PC-3 (cell line): ENCODE measurements at regions not wholly inside any gene's neighbourhood (a gene's known extent, or its start where the extent isn't known, plus 50 kb on each side); places are given as distances from the start of the nearest gene placed in this dataset.

Source experiments
- ATAC-seq: fragments of 200-7000 bp; cut with Tn5 transposase; 2 replicates; pipeline ENCODE4 v1.9.1; 2020; ENCODE audit warnings: mild to moderate bottlenecking, moderate library complexity
- BruUV-seq: library from RNA; stranded (reverse); fragments of 400-500 nt; replicated peaks from 2 replicates; lab custom pipeline; 2021; lab: Mats Ljungman, UMichigan
- CTCF ChIA-PET: fragments of 300-600 bp; sonication (Branson Sonifier 250); formaldehyde crosslinking; loops from one replicate; lab custom pipeline; 2022; ENCODE audit warnings: antibody characterized with exemption; lab: Charles Lee
- POLR2A ChIA-PET: fragments of 300-600 bp; sonication (Branson Sonifier 250); formaldehyde crosslinking; loops from one replicate; lab custom pipeline; 2022; ENCODE audit warnings: antibody characterized with exemption; ENCODE audit not compliant: unreplicated experiment; lab: Charles Lee
- DNase-seq: peaks from one replicate; pipeline ENCODE4 v3.0.0-alpha.2; 2015
- H2AFZ ChIP-seq: fragments of 300-600 bp; sonication (generic); 2 replicates; pipeline ENCODE4 v1.6.0; 2016; ENCODE audit warnings: antibody characterized with exemption, low read length
- H3F3A ChIP-seq: fragments of 300-600 bp; sonication (generic); one replicate; pipeline ENCODE4 v1.6.0; 2017; ENCODE audit warnings: antibody characterized with exemption, low read length, control low read depth, mild to moderate bottlenecking; ENCODE audit not compliant: unreplicated experiment
- H3K27ac ChIP-seq: fragments of 300-600 bp; sonication (generic); 2 replicates; pipeline ENCODE4 v1.5.1; 2016; ENCODE audit warnings: mild to moderate bottlenecking, low read length
- H3K27me3 ChIP-seq: fragments of 300-600 bp; sonication (generic); 2 replicates; pipeline ENCODE4 v1.6.1; 2016; ENCODE audit warnings: low read length, mixed read lengths
- H3K36me3 ChIP-seq: fragments of 300-600 bp; sonication (generic); 2 replicates; pipeline ENCODE4 v1.6.1; 2016; ENCODE audit warnings: low read depth, mixed run types, low read length, mixed read lengths
- H3K4me1 ChIP-seq: fragments of 300-600 bp; sonication (generic); 2 replicates; pipeline ENCODE4 v1.5.1; 2016; ENCODE audit warnings: low read length; ENCODE audit not compliant: insufficient read depth
- H3K4me2 ChIP-seq: fragments of 300-600 bp; sonication (generic); 2 replicates; pipeline ENCODE4 v1.6.0; 2016; ENCODE audit warnings: low read length
- H3K4me3 ChIP-seq: fragments of 300-600 bp; sonication (generic); 2 replicates; pipeline ENCODE4 v1.5.1; 2016; ENCODE audit warnings: mild to moderate bottlenecking, low read length, mixed read lengths
- H3K79me2 ChIP-seq: fragments of 300-600 bp; sonication (generic); 2 replicates; pipeline ENCODE4 v1.6.1; 2017; ENCODE audit warnings: low read length, mixed read lengths
- H3K9ac ChIP-seq: fragments of 300-600 bp; sonication (generic); 2 replicates; pipeline ENCODE4 v1.6.0; 2016; ENCODE audit warnings: mild to moderate bottlenecking, low read length
- H3K9me2 ChIP-seq: fragments of 300-600 bp; sonication (generic); replicated peaks from 2 replicates; pipeline ENCODE4 v1.6.1; 2016; ENCODE audit warnings: mixed run types, low read length, mixed read lengths
- H3K9me3 ChIP-seq: fragments of 300-600 bp; sonication (generic); 2 replicates; pipeline ENCODE4 v1.6.1; 2016; ENCODE audit warnings: low read length, mixed read lengths
- H4K20me1 ChIP-seq: fragments of 300-600 bp; sonication (generic); 2 replicates; pipeline ENCODE4 v1.6.1; 2016; ENCODE audit warnings: low read length, mixed read lengths
- CTCF ChIP-seq: fragments of 300-600 bp; sonication (generic); conservative IDR thresholded peaks from 2 replicates; pipeline ENCODE4 v1.5.1; 2017; ENCODE audit warnings: antibody characterized with exemption, low read depth, mild to moderate bottlenecking, low read length
- EZH2 ChIP-seq: fragments of 300-600 bp; sonication (generic); IDR thresholded peaks from one replicate; pipeline ENCODE4 v1.6.1; 2017; ENCODE audit warnings: antibody characterized with exemption, mild to moderate bottlenecking, low read length; ENCODE audit not compliant: unreplicated experiment
- EZH2phosphoT487 ChIP-seq: fragments of 300-600 bp; sonication (generic); IDR thresholded peaks from 2 replicates; pipeline ENCODE4 v1.6.1; 2018; ENCODE audit warnings: mild to moderate bottlenecking, antibody characterized with exemption, low read length, borderline replicate concordance
- intact Hi-C: fragments of 100-400 bp; cut with micrococcal nuclease; formaldehyde crosslinking; loops from 2 replicates; pipeline ENCODE4 v1.9.0; 2023

- H3K27ac ChIP-seq, result peak overlapping the region; percentile 100
Measured at GRCh38 chr6:14271789-14272736, 154.5 kb downstream of the CD83 start.

GRCh38 chr6:14272737-14273085 is 155.1 kb downstream of the CD83 start:
- no TSS peak for BruUV-seq
- H2AFZ ChIP-seq, result no peak overlapping the region
- H3K4me1 ChIP-seq, result peaks cover 51% of the 10 kb centered on the region
- no peak for TF ChIP-seq EZH2phosphoT487
- no peak for TF ChIP-seq EZH2
- peaks cover 13% of the 10 kb centered on the region for H3K36me3 ChIP-seq
- H3K4me2 ChIP-seq, result no peak overlapping the region
- H3K9me3 ChIP-seq, result peaks cover 16% of the 10 kb centered on the region
- H3K27ac ChIP-seq, result peak overlapping the region; percentile 100
- H3F3A ChIP-seq, result peaks cover 12% of the 10 kb centered on the region
- peak overlapping the region; percentile 1; the same call in 1 of the 2 replicates for H3K4me3 ChIP-seq
- H3K9me2 ChIP-seq, result no peaks in the 10 kb centered on the region
- no peaks in the 10 kb centered on the region for H4K20me1 ChIP-seq
- CTCF ChIA-PET, result no interaction called here
- no peaks in the 10 kb centered on the region for H3K27me3 ChIP-seq
- peak overlapping the region; percentile 36; the same call in 1 of the 2 replicates for H3K9ac ChIP-seq
- POLR2A ChIA-PET, result no interaction called here
- ATAC-seq (no peak), DNase-seq (no peak)
- H3K79me2 ChIP-seq, result no peaks in the 10 kb centered on the region
- intact Hi-C loops, result loop anchor here (5.0 to 10.0 kb wide), 2 partner anchors 472 to 975 kb away; partner anchors contain the start of gene JARID2

More at GRCh38 chr6:14271789-14272736, 154.5 kb downstream of the CD83 start:
- Histone ChIP-seq H3K9ac (peak overlapping the region; percentile 93), H3F3A (peaks cover 12% of the 10 kb centered on the region), H3K4me2 (peak overlapping the region; percentile 77), H3K79me2 (no peaks in the 10 kb centered on the region), H3K9me2 (no peaks in the 10 kb centered on the region), H3K36me3 (peaks cover 13% of the 10 kb centered on the region), H3K4me3 (peak overlapping the region; percentile 44), H3K4me1 (peaks cover 47% of the 10 kb centered on the region), H4K20me1 (no peaks in the 10 kb centered on the region), H3K27me3 (no peaks in the 10 kb centered on the region), H3K9me3 (peaks cover 16% of the 10 kb centered on the region), H2AFZ (no peak overlapping the region)
- POLR2A ChIA-PET, result no interaction called here
- ATAC-seq, result peak; percentile 3
- DNase-seq, result peak; percentile 91
- CTCF ChIA-PET, result no interaction called here
- intact Hi-C loops, result loop anchor here (1.0 to 10.0 kb wide), 5 partner anchors 61 to 975 kb away; partner anchors contain the start of gene JARID2
- no peak for TF ChIP-seq EZH2phosphoT487
- TF ChIP-seq CTCF, result no peak
- TF ChIP-seq EZH2, result no peak
- TSS peak; percentile 27 for BruUV-seq

GRCh38 chr6:14273191-14273590 is 155.6 kb downstream of the CD83 start:
- H3K4me1 ChIP-seq, result peaks cover 51% of the 10 kb centered on the region
- BruUV-seq, result no TSS peak

More at GRCh38 chr6:14273191-14273590, 155.6 kb downstream of the CD83 start:
- Histone ChIP-seq H3F3A (peaks cover 12% of the 10 kb centered on the region), H2AFZ (no peak overlapping the region), H3K9me3 (peaks cover 16% of the 10 kb centered on the region), H3K79me2 (no peaks in the 10 kb centered on the region), H3K9me2 (no peaks in the 10 kb centered on the region), H4K20me1 (no peaks in the 10 kb centered on the region), H3K36me3 (peaks cover 13% of the 10 kb centered on the region), H3K27ac (peak overlapping the region; percentile 100), H3K4me2 (no peak overlapping the region), H3K27me3 (no peaks in the 10 kb centered on the region), H3K4me3 (peak overlapping the region; percentile 1; the same call in 1 of the 2 replicates), H3K9ac (peak overlapping the region; percentile 36; the same call in 1 of the 2 replicates)
- no peak for TF ChIP-seq CTCF
- no peak for TF ChIP-seq EZH2phosphoT487
- TF ChIP-seq EZH2, result no peak
- POLR2A ChIA-PET, result no interaction called here
- ATAC-seq, result no peak
- intact Hi-C loops, result loop anchor here (5.0 to 10.0 kb wide), 2 partner anchors 472 to 974 kb away; partner anchors contain the start of gene JARID2
- DNase-seq, result no peak
- CTCF ChIA-PET, result no interaction called here
